AG09309 (cell line): ENCODE measurements at regions not wholly inside any gene's neighbourhood (a gene's known extent, or its start where the extent isn't known, plus 50 kb on each side); places are given as distances from the start of the nearest gene placed in this dataset.

Experiments
- DNase-seq: peaks from one replicate; pipeline ENCODE4 v3.0.0-alpha.2; 2010; ENCODE audit warnings: low read depth
- H3K4me3 ChIP-seq: 2 replicates; pipeline ENCODE4 v1.5.1; 2011; ENCODE audit warnings: mild to moderate bottlenecking, low read depth, low read length, moderate library complexity; ENCODE audit not compliant: control insufficient read depth
- CTCF ChIP-seq: IDR thresholded peaks from 2 replicates; pipeline ENCODE4 v1.5.1; 2011; ENCODE audit warnings: mild to moderate bottlenecking, low read depth, low read length, inconsistent platforms; ENCODE audit not compliant: insufficient read depth, control insufficient read depth; ENCODE audit errors: missing control alignments

GRCh38 chr16:55044201-55044975 is 113.7 kb downstream of the IRX5 start:
- DNase-seq, result no peak
- no peak for TF ChIP-seq CTCF
- no peak overlapping the region for H3K4me3 ChIP-seq

GRCh38 chr16:55045329-55045728 is 114.7 kb downstream of the IRX5 start:
- no peak for DNase-seq
- no peak for TF ChIP-seq CTCF
- H3K4me3 ChIP-seq, result no peak overlapping the region

GRCh38 chr16:55045756-55046460 is 115.2 kb downstream of the IRX5 start:
- no peak overlapping the region for H3K4me3 ChIP-seq
- DNase-seq, result no peak
- no peak for TF ChIP-seq CTCF

GRCh38 chr16:55046513-55046912 is 115.8 kb downstream of the IRX5 start:
- H3K4me3 ChIP-seq, result no peak overlapping the region
- no peak for DNase-seq
- no peak for TF ChIP-seq CTCF

GRCh38 chr16:55046916-55047315 is 116.3 kb downstream of the IRX5 start:
- no peak for TF ChIP-seq CTCF
- no peak overlapping the region for H3K4me3 ChIP-seq
- no peak for DNase-seq

GRCh38 chr16:55047331-55047730 is 116.7 kb downstream of the IRX5 start:
- DNase-seq, result no peak

More at GRCh38 chr16:55047331-55047730, 116.7 kb downstream of the IRX5 start:
- TF ChIP-seq CTCF, result no peak
- H3K4me3 ChIP-seq, result no peak overlapping the region
